ENCODE measurements at regions not wholly inside any gene's neighbourhood (a gene's known extent, or its start where the extent isn't known, plus 50 kb on each side); places are given as distances from the start of the nearest gene placed in this dataset.

DNA sequence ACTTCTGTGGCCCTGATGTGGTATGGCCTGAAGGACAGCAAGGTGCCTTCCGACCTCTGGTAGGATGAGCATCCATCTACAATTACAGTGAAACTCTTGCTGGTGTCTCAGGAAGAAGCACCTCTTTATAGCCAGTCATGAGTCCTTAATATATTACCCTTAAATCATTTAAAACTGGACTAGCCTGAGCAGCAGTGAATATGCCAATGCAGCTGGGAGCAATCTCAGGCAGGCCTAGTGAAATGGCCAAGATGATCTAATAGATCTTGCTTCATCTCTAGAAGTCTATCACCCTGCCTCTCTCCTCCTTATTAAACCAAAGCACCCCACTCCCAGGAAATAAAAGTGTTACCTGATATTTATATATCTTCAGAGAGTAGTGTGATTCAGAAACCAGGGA is 66.7 kb upstream of the SORCS3 start:
- no peak overlapping the region for H3K27ac ChIP-seq
- DNase-seq (ENCODE audit: low read depth, low spot score) = no peak

DNA sequence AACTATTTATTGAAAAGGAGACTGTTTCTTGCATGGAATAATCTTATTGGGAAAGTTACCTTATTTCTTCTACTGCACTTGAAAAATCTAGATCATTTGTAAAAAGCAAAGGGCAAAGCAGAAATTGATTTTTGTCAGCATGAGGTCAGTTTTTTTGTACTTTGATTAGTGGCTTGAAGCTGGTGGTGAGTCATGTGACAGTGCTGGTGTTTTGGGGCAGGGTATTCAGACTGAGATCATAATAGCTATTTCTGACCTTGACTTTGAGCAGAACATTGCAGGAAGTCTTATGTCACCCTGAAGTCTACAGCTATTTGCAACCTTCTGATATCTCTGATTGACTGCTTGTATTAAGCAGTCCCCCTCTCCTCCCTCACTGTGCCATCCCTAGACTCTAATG is 66.3 kb upstream of the SORCS3 start:
- DNase-seq (ENCODE audit: low read depth, low spot score) = no peak
- H3K27ac ChIP-seq = no peak overlapping the region

DNA sequence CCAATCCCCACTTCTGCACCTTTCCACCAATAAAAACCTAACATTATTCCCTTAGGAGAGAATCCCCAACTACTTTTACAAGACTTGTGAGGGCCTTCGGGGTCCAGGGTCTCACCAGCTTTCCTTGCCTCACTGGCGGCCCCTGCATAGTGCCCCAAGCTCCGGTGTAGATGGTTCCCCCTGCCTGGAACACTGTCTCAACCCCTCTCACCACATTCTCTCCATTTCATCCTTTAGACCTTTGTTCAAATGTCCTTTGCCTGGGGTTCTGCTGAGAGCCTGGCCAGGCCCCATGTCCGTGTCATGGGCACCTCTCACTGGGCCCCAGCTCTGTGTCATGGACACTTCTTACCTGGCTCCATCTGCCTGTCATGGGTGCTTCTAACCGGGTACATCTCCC is 64.5 kb upstream of the SORCS3 start:
- no peak for DNase-seq (ENCODE audit: low read depth, low spot score)
- no peak overlapping the region for H3K27ac ChIP-seq

DNA sequence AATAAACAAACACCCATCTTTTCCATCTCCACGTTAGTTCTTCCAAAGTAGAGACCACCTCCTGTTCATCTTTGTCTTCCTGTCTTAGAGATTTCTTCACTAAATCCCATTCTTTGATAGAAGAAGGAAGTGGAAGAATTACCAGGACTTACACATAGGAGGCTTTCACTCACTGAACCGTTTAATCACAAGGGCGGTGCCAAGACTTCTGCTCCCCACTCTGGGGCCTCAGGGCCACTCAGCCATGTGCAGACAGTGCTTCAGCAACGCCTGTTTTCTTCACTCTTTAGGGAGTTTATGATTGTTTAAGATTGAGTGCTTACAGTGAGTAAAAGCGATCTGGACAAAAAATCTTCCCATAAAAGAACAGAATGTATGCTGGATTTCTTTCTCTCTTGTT is 63.9 kb upstream of the SORCS3 start:
- no peak for DNase-seq (ENCODE audit: low read depth, low spot score)
- no peak overlapping the region for H3K27ac ChIP-seq

DNA sequence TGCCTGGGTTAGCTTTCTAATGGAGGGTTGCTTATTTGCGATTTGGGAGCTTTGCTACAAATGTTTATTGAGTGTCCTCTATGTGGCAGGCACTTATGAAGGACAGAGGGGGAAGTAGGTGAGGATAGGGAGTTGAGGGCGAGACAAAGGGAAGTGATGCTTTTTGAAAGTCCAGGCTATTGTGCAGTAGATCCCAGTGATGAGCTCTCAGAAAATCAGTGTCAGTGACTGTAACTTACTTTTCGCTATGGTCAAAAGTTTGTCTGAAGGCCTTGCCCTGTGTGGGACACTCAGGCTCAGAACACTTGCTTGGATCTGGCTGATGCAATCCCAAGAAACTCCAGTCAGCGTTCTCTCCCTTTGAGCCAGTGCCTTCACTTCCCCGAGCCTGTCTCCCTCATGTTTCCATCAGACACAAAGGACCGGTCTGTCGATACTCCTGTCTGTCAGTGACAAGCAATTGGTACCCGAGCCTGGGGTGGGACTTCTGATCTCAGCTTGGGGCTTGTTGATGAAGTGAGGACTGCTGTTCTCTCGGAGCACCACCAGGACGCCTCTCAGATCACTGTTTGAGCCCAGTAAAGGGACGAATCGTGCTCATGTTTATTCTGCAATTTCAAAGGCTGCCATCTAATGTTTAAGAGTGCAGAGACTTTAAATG is 63.1 kb upstream of the SORCS3 start:
- no peak for DNase-seq (ENCODE audit: low read depth, low spot score)
- H3K27ac ChIP-seq = no peak overlapping the region

DNA sequence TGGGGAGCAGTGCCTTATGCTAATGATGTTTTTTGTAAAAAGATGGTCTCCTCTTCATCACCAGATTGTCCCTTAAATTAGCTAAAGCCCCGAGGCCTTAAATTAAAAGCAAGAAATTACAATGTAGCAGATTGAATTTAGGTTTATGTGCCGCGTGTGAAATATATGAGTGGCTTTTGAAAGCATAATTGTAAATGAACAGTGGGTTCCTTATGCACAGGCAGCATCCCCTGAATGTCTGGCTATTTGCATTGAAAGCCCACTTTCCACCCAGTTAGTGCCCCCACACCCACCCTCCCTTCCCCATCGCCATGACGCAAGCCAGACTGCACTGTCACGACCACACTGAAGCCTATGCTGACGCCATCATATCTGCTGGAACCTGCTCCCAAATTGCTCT is 62.4 kb upstream of the SORCS3 start:
- DNase-seq (ENCODE audit: low read depth, low spot score) = no peak
- no peak overlapping the region for H3K27ac ChIP-seq

DNA sequence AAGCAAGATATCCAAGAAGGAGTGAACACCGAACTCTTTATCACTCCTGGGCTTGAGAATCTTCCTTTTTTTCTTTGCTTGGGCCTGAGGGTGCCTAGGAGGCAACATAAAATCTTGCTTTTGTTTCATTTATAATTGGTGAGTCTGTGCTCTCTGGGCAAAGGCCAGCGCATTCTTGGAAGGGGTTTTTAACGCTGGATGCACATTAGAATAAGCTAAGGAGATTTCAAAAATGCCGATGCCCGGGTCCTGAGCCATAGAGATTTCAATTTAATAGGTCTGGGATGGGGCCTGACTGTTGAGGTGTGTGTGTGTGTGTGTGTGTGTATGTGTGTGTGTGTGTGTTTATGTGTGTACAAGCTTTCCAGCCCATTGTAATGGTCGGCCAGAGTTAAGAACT is 62.0 kb upstream of the SORCS3 start:
- no peak for DNase-seq (ENCODE audit: low read depth, low spot score)
- H3K27ac ChIP-seq = no peak overlapping the region

DNA sequence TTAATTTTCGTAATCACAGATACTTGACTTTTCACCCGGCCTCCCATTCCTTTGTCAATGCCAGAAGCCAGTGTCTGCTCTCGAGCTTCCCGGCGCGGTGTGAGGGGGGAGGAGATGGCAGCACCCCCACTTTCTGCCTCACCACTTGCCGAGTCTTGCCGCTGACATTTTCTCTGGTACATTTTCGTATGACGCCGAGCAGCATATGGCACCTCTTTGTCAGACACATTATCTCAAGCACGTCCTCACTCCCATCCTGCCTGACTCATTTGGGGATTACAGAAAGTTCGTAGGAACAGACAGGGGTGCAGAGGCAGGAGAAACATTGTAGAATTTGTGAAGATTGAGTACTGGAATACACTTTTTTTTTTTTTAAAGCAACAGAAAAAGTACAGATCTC is 60.8 kb upstream of the SORCS3 start:
- no peak for DNase-seq (ENCODE audit: low read depth, low spot score)
- H3K27ac ChIP-seq = no peak overlapping the region

DNA sequence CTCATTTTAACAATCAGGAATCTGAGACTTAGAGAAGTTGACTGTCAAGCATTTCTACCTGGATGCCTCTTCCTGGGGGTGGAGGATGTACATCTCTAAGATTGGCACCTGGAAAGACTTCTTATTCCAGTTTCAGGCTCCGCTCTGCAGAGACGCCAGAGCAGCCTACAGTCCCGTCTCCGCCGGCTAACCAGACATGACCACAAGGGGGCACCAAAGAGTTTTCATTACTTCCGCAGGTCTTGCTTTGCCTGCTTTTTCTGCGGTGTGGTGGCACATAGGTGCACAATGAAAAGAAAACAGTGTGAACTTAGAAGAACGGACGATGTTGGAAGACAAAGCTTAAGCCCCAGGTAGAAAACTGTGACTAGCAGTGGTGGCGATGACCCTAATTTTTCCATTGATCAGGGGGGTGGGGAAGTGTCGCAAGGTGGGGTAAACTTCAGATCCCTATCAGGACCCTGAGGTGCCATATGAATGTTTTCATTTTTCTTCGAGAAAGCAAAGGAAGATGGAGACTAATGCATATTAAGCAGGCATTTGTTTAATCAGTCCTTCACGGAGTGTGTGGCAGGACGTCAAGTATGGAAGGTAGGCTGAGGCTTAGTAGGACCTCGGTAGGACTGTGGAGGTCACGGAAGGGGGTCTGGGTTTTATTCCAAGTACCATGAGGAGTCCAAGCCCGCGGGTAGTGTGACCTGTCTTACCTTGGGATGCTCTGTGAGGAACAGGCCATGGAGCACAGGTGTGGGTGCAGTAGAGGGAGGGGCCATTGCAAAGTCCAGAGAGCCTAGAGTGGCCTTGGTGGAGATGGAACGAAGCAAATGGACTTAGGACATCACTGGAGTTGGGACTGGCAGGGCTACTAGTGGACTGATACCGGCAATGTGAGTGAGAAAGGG is 60.1 kb upstream of the SORCS3 start:
- no peak overlapping the region for H3K27ac ChIP-seq
- DNase-seq (ENCODE audit: low read depth, low spot score) = no peak

DNA sequence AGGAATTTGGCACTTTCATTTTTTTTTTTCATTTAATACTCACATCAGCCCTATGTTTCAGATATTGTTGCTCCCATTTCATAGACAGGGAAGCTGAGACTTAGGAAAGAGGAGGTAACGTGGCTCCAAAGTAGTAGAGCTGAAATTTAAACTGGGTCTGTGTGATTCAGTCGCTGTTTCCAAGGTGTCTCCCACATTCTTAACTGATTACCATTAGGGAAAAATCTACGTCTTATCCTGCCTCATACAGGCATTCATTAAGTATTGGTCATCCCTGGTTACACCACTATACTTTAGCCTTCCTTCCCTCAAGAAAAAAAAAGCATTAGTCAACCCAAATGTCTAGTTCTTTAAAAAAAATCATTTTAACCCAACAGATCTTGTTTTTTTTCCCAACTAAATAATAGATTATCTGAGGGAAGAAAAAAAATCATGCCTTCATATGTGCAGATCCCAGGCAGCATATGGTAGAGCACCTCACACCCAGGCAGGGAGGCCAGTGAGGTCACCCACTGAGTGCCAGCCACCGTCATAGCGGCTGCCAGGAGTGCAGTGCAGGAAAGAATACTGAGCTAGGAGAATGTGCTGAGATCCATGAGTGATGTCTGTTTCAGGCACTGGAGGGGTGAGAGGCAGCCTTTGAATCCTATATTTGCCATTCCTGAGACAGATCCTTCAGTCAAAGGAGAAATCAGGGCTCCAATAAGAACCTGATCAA is 59.0 kb upstream of the SORCS3 start:
- H3K27ac ChIP-seq = no peak overlapping the region
- DNase-seq (ENCODE audit: low read depth, low spot score) = no peak

DNA sequence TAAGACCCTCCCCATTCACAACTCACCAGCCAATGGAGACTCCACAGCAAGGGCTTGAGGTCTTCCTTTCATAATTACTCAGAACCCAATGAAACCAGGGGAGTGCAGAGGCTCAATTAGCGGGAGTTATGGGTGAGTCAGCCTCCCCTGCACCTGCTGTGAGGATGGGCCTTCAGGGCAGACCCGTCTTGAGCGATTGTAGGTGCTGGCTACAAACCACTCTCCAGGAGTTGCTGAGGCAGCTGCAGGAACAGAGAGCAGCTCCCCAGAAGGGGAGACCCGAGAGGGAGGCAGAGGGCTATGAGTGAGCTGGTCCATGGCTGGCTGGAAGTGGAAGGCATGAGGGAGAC is 58.5 kb upstream of the SORCS3 start:
- no peak overlapping the region for H3K27ac ChIP-seq
- no peak for DNase-seq (ENCODE audit: low read depth, low spot score)

DNA sequence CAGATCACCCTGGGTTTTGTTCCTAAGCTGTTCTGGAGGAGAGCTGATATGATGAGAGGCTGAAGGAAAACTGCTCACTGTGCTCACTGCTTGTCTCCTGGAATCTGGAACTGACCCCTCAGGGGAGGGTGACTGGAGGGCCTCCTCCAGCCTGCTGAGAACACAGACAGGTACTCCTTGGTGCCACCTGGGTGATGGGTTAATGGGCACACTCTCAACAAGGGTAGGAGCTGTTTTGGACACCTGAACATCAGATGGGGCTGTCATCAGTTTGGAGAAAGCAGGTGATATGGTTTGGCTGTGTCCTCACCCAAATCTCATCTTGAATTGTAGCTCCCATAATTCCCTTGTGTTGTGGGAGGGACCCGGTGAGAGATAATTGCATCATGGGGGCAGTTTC is 58.1 kb upstream of the SORCS3 start:
- no peak overlapping the region for H3K27ac ChIP-seq
- DNase-seq (ENCODE audit: low read depth, low spot score) = no peak

DNA sequence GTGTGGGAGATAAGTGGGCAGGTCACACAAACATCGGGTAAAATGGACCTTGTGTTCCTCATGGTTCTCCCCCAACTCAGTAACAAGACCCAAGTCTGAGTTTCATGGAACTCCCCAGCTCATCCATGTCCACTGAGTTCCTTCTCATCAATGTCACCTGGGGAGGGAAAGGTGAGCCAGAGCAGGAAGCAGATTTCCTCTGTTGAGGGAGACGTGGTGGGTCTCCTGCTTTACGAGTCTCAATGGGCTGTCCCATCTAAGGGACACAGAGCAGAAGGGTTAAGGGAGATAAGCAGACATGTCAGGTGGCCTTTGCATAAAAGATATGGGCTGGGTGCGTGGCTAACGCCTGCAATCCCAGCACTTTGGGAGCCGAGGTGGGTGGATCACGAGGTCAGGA is 56.5 kb upstream of the SORCS3 start:
- no peak for DNase-seq (ENCODE audit: low read depth, low spot score)
- no peak overlapping the region for H3K27ac ChIP-seq

DNA sequence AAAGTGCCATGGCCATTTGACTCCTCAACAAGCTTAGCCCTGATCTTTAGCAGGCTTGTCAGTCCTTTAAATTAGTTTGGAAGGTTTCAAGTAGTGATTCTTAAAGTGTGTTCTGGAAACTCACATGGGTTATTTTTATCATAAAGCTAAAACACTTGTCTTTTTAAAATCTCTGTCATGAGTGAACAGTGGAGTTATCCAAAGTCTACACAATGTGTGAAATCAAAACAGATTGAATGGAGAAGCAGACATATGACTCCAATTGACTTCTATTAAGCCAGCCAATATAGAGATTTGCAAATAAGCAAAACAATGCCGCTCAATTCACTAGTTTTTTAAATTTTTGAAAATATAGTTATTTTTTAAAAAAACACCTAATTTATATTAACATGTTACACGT is 53.3 kb upstream of the SORCS3 start:
- no peak for DNase-seq (ENCODE audit: low read depth, low spot score)
- H3K27ac ChIP-seq = no peak overlapping the region

DNA sequence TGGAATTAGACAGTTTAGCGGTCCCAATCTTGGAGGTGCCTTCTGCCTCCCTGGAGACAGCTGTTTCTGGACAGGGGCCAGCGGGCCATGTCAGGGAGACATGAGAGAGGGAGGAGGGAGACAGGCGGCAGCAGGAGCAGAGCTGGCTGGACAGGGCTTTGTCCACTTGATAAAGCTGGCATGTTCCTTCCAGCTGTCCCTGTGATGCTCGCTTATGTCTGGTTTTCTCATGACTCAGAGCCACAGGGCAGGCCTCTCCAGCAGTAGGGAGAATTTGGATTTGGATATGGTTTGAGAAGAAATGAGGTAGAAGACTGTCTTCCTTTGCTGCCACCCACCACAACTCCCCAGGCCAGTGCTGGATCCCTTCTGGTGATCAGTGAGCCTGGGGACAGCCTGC is 51.7 kb upstream of the SORCS3 start:
- DNase-seq (ENCODE audit: low read depth, low spot score) = no peak
- H3K27ac ChIP-seq = no peak overlapping the region

DNA sequence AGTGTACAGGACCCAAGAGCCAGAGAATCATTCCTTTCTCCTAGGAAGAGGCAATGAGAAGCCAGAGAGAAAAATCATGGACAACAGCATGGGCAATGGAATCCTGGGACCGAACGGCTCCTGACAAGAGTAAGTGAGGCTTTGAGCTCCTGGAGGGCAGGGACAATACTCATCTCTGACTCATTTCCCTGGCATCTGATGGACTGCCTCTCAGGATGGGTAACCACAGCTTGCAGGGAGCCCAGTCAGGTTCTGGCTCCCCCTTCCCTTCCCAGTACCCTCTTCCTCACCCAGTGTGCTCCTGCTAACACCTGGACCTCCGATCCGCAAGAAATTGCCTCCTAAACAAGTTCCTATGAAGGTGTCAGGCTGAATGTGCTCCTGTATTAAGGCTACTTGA is 51.2 kb upstream of the SORCS3 start:
- no peak overlapping the region for H3K27ac ChIP-seq
- DNase-seq (ENCODE audit: low read depth, low spot score) = peak; percentile 24
